SK-N-SH (cell line): ENCODE measurements at regions not wholly inside any gene's neighbourhood (a gene's known extent, or its start where the extent isn't known, plus 50 kb on each side); places are given as distances from the start of the nearest gene placed in this dataset.

ENCODE experiments used
- CTCF ChIA-PET: fragments of 300-600, 350-600 bp; formaldehyde crosslinking; extraction: SDS; loops from one replicate; lab custom pipeline; 2021; lab: Yijun Ruan, JAX
- POLR2A ChIA-PET: fragments of 350-600 bp; sonication (Branson Sonifier 250); formaldehyde crosslinking; extraction: SDS; loops from one replicate; lab custom pipeline; 2020; ENCODE audit warnings: antibody characterized with exemption, inconsistent platforms; lab: Yijun Ruan, JAX
- DNase-seq: peaks from one replicate; pipeline ENCODE4 v3.0.0; 2012
- H2AFZ ChIP-seq: fragments of 200-600 bp; sonication (generic); 2 replicates; pipeline ENCODE4 v1.8.1; 2016; ENCODE audit warnings: antibody characterized with exemption, mild to moderate bottlenecking, low read depth
- H3F3A ChIP-seq: fragments of 200-600 bp; sonication (generic); replicated peaks from 2 replicates; pipeline ENCODE3; 2016; ENCODE audit warnings: antibody characterized with exemption, mild to moderate bottlenecking; ENCODE audit not compliant: insufficient read depth
- H3K27ac ChIP-seq, 2 experiments: fragments of 200-500 bp in 1 of 2; fragments of 200-600 bp in 1 of 2; sonication (Bioruptor generic) in 1 of 2; sonication (generic), shearing (Covaris generic) in 1 of 2; 2 replicates each; pipeline versions ENCODE4 v1.5.1 to v1.6.1; 2014 to 2016; ENCODE audit warnings: low read depth in 2 of 2, inconsistent platforms in 1 of 2, low read length in 1 of 2, mild to moderate bottlenecking in 1 of 2, mixed read lengths in 1 of 2
- H3K27me3 ChIP-seq: fragments of 200-600 bp; sonication (generic), shearing (Covaris generic); 2 replicates; pipeline ENCODE4 v1.6.1; 2016; ENCODE audit warnings: mixed run types; ENCODE audit not compliant: insufficient read depth
- H3K36me3 ChIP-seq, 2 experiments: fragments of 200-500 bp in 1 of 2; fragments of 200-600 bp in 1 of 2; sonication (Bioruptor generic) in 1 of 2; sonication (generic) in 1 of 2; replicated peaks in 1 of 2; 2 replicates each; pipeline versions ENCODE3 to v1.5.1; 2014 to 2016; ENCODE audit warnings: low read length in 1 of 2, mild to moderate bottlenecking in 1 of 2; ENCODE audit not compliant: insufficient read depth in 2 of 2, control insufficient read depth in 1 of 2
- H3K4me1 ChIP-seq, 2 experiments: fragments of 200-500 bp in 1 of 2; fragments of 200-600 bp in 1 of 2; sonication (Bioruptor generic) in 1 of 2; sonication (generic), shearing (Covaris generic) in 1 of 2; 2 replicates each; pipeline versions ENCODE4 v1.5.1 to v1.6.1; 2014 to 2016; ENCODE audit warnings: low read depth in 1 of 2, low read length in 1 of 2, mixed run types in 1 of 2; ENCODE audit not compliant: insufficient read depth in 2 of 2, control insufficient read depth in 1 of 2
- H3K4me2 ChIP-seq: fragments of 200-600 bp; sonication (generic), shearing (Covaris generic); 2 replicates; pipeline ENCODE4 v1.6.1; 2017; ENCODE audit warnings: mixed run types
- H3K4me3 ChIP-seq, 2 experiments: fragments of 200-500 bp in 1 of 2; fragments of 200-600 bp in 1 of 2; sonication (Bioruptor generic) in 1 of 2; sonication (generic), shearing (Covaris generic) in 1 of 2; 2 replicates each; pipeline versions ENCODE4 v1.5.1 to v1.8.1; 2014 to 2016; ENCODE audit warnings: low read depth in 2 of 2, inconsistent platforms in 1 of 2, low read length in 1 of 2, mild to moderate bottlenecking in 1 of 2, mixed read lengths in 1 of 2, moderate library complexity in 1 of 2
- H3K79me2 ChIP-seq: fragments of 200-600 bp; sonication (generic); 2 replicates; pipeline ENCODE4 v1.8.1; 2017; ENCODE audit warnings: mild to moderate bottlenecking; ENCODE audit not compliant: insufficient read depth
- H3K9ac ChIP-seq: fragments of 200-600 bp; sonication (generic); 2 replicates; pipeline ENCODE4 v1.6.1; 2017; ENCODE audit warnings: mixed run types
- H3K9me2 ChIP-seq: fragments of 200-600 bp; sonication (generic); 2 replicates; pipeline ENCODE4 v1.6.1; 2017; ENCODE audit warnings: mixed run types
- H3K9me3 ChIP-seq: fragments of 200-600 bp; sonication (generic); 2 replicates; pipeline ENCODE4 v1.6.1; 2017; ENCODE audit warnings: mixed run types, mild to moderate bottlenecking, moderate library complexity
- H4K20me1 ChIP-seq: fragments of 200-600 bp; sonication (generic); 2 replicates; pipeline ENCODE4 v1.6.1; 2017; ENCODE audit warnings: mild to moderate bottlenecking, mixed run types; ENCODE audit not compliant: insufficient read depth
- CHD2 ChIP-seq: fragments of 150-350 bp; IDR thresholded peaks from 2 replicates; pipeline ENCODE4 v1.6.1; 2018; ENCODE audit warnings: low read length; ENCODE audit not compliant: partially characterized antibody
- EZH2phosphoT487 ChIP-seq: fragments of 200-600 bp; sonication (generic); IDR thresholded peaks from 2 replicates; pipeline ENCODE4 v1.6.1; 2017; ENCODE audit warnings: low read depth, mixed run types, mild to moderate bottlenecking, antibody characterized with exemption, moderate library complexity, borderline replicate concordance
- FOSL2 ChIP-seq: IDR thresholded peaks from 2 replicates; pipeline ENCODE4 v1.4.0; 2012; ENCODE audit warnings: low read depth, mild to moderate bottlenecking, moderate library complexity, borderline replicate concordance
- FOXJ3 ChIP-seq: sonication (generic); formaldehyde crosslinking; IDR thresholded peaks from 2 replicates; pipeline ENCODE4 v1.5.1; 2020; ENCODE audit warnings: mild to moderate bottlenecking, missing genetic modification reagents
- GATA2 ChIP-seq: sonication (generic); formaldehyde crosslinking; IDR thresholded peaks from 2 replicates; pipeline ENCODE4 v1.5.0; 2020; ENCODE audit warnings: mild to moderate bottlenecking, missing genetic modification reagents
- IRF3 ChIP-seq: fragments of 150-350 bp; IDR thresholded peaks from 2 replicates; pipeline ENCODE4 v1.6.1; 2016; ENCODE audit warnings: mild to moderate bottlenecking, low read depth, low read length
- MAX ChIP-seq: IDR thresholded peaks from 2 replicates; pipeline ENCODE4 v1.4.0; 2012; ENCODE audit warnings: low read depth
- MXI1 ChIP-seq: IDR thresholded peaks from 2 replicates; pipeline ENCODE4 v1.6.1; 2012; ENCODE audit warnings: mild to moderate bottlenecking, low read depth, low read length, improper control_type of control experiment
- NFIC ChIP-seq: IDR thresholded peaks from 2 replicates; pipeline ENCODE4 v1.4.0; 2012; ENCODE audit warnings: borderline replicate concordance
- NRF1 ChIP-seq: IDR thresholded peaks from 2 replicates; pipeline ENCODE4 v1.6.1; 2012; ENCODE audit warnings: low read depth, mild to moderate bottlenecking, low read length
- POLR2AphosphoS5 ChIP-seq: IDR thresholded peaks from 2 replicates; pipeline ENCODE4 v1.6.1; 2012; ENCODE audit warnings: low read depth, low read length
- RCOR1 ChIP-seq: fragments of 150-350 bp; IDR thresholded peaks from 2 replicates; pipeline ENCODE4 v1.6.1; 2017; ENCODE audit warnings: antibody characterized with exemption, low read length
- REST ChIP-seq: IDR thresholded peaks from 2 replicates; pipeline ENCODE4 v1.6.1; 2012; ENCODE audit warnings: mild to moderate bottlenecking, low read depth, low read length, moderate library complexity
- RXRA ChIP-seq: IDR thresholded peaks from 2 replicates; pipeline ENCODE4 v1.4.0; 2012; ENCODE audit warnings: low read depth, mild to moderate bottlenecking, borderline replicate concordance
- TAF1 ChIP-seq: IDR thresholded peaks from 2 replicates; pipeline ENCODE4 v1.6.1; 2012; ENCODE audit warnings: low read depth, mild to moderate bottlenecking, low read length, moderate library complexity, borderline replicate concordance
- TCF12 ChIP-seq: IDR thresholded peaks from 2 replicates; pipeline ENCODE4 v1.4.0; 2012
- TEAD4 ChIP-seq: IDR thresholded peaks from 2 replicates; pipeline ENCODE4 v1.4.0; 2012; ENCODE audit warnings: mild to moderate bottlenecking, borderline replicate concordance; ENCODE audit not compliant: insufficient read depth
- YY1 ChIP-seq: IDR thresholded peaks from 2 replicates; pipeline ENCODE4 v1.4.0; 2012; ENCODE audit warnings: low read depth, mild to moderate bottlenecking
- ZBTB33 ChIP-seq: IDR thresholded peaks from 2 replicates; pipeline ENCODE4 v1.4.0; 2012; ENCODE audit warnings: low read depth, borderline replicate concordance
- WGBS: methylation state at CpG from one replicate; pipeline ENCODE4 v1.1.6; 2017; ENCODE audit warnings: low lambda C conversion rate; 5-methylcytosine and 5-hydroxymethylcytosine counted together

- no peak for TF ChIP-seq REST
- TF ChIP-seq POLR2AphosphoS5 = no peak
These were observed 116.4 kb upstream of the PUDP start (continued) for GRCh38 chrX:7264399-7264798.

- Histone ChIP-seq H3K79me2 (no peaks in the 10 kb centered on the region), H3K27me3 (no peaks in the 10 kb centered on the region), H3K4me1 (no peaks in the 10 kb centered on the region), H3K9me2 (no peaks in the 10 kb centered on the region), H3K36me3 (no peaks in the 10 kb centered on the region), H3K4me2 (no peak overlapping the region), H3K4me3 (no peak overlapping the region), H3F3A (no peaks in the 10 kb centered on the region), H4K20me1 (no peaks in the 10 kb centered on the region)
- WGBS = 15% methylated on average over 3 of the region's 3 CpGs
- DNase-seq = no peak
- CTCF ChIA-PET = no interaction called here
- POLR2A ChIA-PET = no interaction called here
- TF ChIP-seq MXI1 (no peak), NRF1 (no peak), FOSL2 (no peak), RCOR1 (no peak), TEAD4 (no peak), YY1 (no peak)
- TF ChIP-seq, all 33 proteins: peak for 0
- Histone ChIP-seq H3K9ac (no peak overlapping the region), H2AFZ (no peak overlapping the region), H3K9me3 (no peaks in the 10 kb centered on the region), H3K27ac (no peak overlapping the region)
These were observed 116.0 kb upstream of the PUDP start for GRCh38 chrX:7263961-7264360.

- ChIA-PET POLR2A (no interaction called here), CTCF (interaction anchor here (2.2 kb wide), 1 partner anchor 12 kb away, joined by 5 read pairs; no protein-coding TSS in a partner anchor)
- Histone ChIP-seq H3K27me3 (no peaks in the 10 kb centered on the region), H3K36me3 (no peaks in the 10 kb centered on the region), H3K9me3 (no peaks in the 10 kb centered on the region), H2AFZ (no peak overlapping the region), H3K9me2 (no peaks in the 10 kb centered on the region), H3K27ac (no peak overlapping the region), H4K20me1 (no peaks in the 10 kb centered on the region), H3K4me1 (no peaks in the 10 kb centered on the region), H3K79me2 (no peaks in the 10 kb centered on the region), H3K9ac (no peak overlapping the region), H3F3A (no peaks in the 10 kb centered on the region), H3K4me2 (no peak overlapping the region), H3K4me3 (no peak overlapping the region)
- no peak for DNase-seq
- TF ChIP-seq POLR2AphosphoS5 = no peak
- no peak for TF ChIP-seq IRF3
- TF ChIP-seq FOSL2 = no peak
- no peak for TF ChIP-seq GATA2
- no peak for TF ChIP-seq TAF1
- no peak for TF ChIP-seq CHD2
- TF ChIP-seq ZBTB33 = no peak
- no peak for TF ChIP-seq TCF12
- TF ChIP-seq MAX = no peak
- no peak for TF ChIP-seq EZH2phosphoT487
- TF ChIP-seq RXRA = no peak
- TF ChIP-seq FOXJ3 (CRISPR knock-in tag) = no peak
- TF ChIP-seq NRF1 = no peak
- TF ChIP-seq NFIC = no peak
- WGBS = 48% methylated on average over 5 of the region's 5 CpGs
These were observed 115.4 kb upstream of the PUDP start for GRCh38 chrX:7263330-7263729.
